PC-9 (cell line): ENCODE measurements at regions not wholly inside any gene's neighbourhood (a gene's known extent, or its start where the extent isn't known, plus 50 kb on each side); places are given as distances from the start of the nearest gene placed in this dataset.

Experiments used
- EZH2 ChIP-seq: fragments of 200-600 bp; sonication (generic); IDR thresholded peaks from 2 replicates; pipeline ENCODE4 v1.8.0; 2017; ENCODE audit warnings: antibody characterized with exemption, low read depth
- TF ChIP-seq, protein P1 (sequence below): fragments of 200-600 bp; sonication (generic); conservative IDR thresholded peaks from 2 replicates; pipeline ENCODE4 v1.6.1; 2017; ENCODE audit warnings: mixed run types, antibody characterized with exemption, mild to moderate bottlenecking, moderate library complexity

DNA sequence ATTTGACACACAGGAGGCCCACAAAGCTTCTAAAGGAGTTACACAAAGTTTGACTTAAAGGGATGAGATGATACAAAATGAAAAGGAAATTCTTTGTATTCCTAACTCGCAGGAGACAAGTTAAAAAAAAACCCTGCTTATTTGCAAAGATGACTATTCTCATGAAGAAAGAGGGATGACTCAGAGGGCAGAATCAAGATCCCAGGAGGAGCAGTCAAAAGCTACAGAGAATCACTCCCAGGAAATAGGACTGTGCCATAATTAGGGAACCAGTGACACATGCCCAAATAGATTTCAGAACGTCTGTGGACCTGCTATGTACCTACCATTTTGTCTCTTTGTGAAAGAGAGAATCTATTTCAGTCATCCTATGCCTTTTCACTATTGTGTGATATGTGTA, 103.5 kb upstream of the ARRDC3 start:
- TF ChIP-seq, protein P1, sequence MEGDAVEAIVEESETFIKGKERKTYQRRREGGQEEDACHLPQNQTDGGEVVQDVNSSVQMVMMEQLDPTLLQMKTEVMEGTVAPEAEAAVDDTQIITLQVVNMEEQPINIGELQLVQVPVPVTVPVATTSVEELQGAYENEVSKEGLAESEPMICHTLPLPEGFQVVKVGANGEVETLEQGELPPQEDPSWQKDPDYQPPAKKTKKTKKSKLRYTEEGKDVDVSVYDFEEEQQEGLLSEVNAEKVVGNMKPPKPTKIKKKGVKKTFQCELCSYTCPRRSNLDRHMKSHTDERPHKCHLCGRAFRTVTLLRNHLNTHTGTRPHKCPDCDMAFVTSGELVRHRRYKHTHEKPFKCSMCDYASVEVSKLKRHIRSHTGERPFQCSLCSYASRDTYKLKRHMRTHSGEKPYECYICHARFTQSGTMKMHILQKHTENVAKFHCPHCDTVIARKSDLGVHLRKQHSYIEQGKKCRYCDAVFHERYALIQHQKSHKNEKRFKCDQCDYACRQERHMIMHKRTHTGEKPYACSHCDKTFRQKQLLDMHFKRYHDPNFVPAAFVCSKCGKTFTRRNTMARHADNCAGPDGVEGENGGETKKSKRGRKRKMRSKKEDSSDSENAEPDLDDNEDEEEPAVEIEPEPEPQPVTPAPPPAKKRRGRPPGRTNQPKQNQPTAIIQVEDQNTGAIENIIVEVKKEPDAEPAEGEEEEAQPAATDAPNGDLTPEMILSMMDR: no peak
- TF ChIP-seq EZH2: no peak
